A549 (cell line): ENCODE measurements at regions not wholly inside any gene's neighbourhood (a gene's known extent, or its start where the extent isn't known, plus 50 kb on each side); places are given as distances from the start of the nearest gene placed in this dataset.

Experiments
- ATAC-seq, 2 experiments: fragments of 200-7000 bp in 1 of 2; fragments of >200 bp in 1 of 2; cut with Nextera tagmentation in 1 of 2; cut with Tn5 transposase in 1 of 2; 3 replicates each; pipeline versions ENCODE4 v1.8.0 to v1.9.1; 2018 to 2020; ENCODE audit warnings: mild to moderate bottlenecking in 1 of 2, moderate library complexity in 1 of 2
- CTCF ChIA-PET: fragments of 300-600 bp; sonication (Branson Sonifier 250); formaldehyde crosslinking; extraction: SDS; loops from one replicate; lab custom pipeline; 2021; ENCODE audit warnings: antibody characterized with exemption, inconsistent platforms; lab: Yijun Ruan, JAX
- POLR2A ChIA-PET: fragments of 350-600 bp; formaldehyde crosslinking; extraction: SDS; loops from one replicate; lab custom pipeline; 2021; ENCODE audit warnings: antibody characterized with exemption, inconsistent platforms; lab: Yijun Ruan, JAX
- DNase-seq, 2 experiments: peaks; one replicate each; pipeline versions ENCODE4 v3.0.0 to v3.0.0-alpha.2; 2011 to 2016; ENCODE audit warnings: low read depth in 1 of 2, low spot score in 1 of 2
- FAIRE-seq: peaks from 2 replicates; lab custom pipeline; 2011; peaks lifted over from hg19 to GRCh38; lab: Jason Lieb, UNC
- H3K27ac ChIP-seq, 2 experiments: fragments of >200 bp; sonication (Bioruptor Twin); formaldehyde crosslinking; 3 replicates each; pipeline ENCODE4 v1.5.1; 2016 to 2017
- H3K4me1 ChIP-seq: fragments of >200 bp; sonication (Bioruptor Twin); formaldehyde crosslinking; 3 replicates; pipeline ENCODE4 v1.6.1; 2016
- H3K4me2 ChIP-seq: fragments of >200 bp; sonication (Bioruptor Twin); formaldehyde crosslinking; 3 replicates; pipeline ENCODE4 v1.6.1; 2016
- H3K4me3 ChIP-seq: fragments of >200 bp; sonication (Bioruptor Twin); formaldehyde crosslinking; 3 replicates; pipeline ENCODE4 v1.5.1; 2016
- H3K9me3 ChIP-seq: fragments of >200 bp; sonication (Bioruptor Twin); formaldehyde crosslinking; 3 replicates; pipeline ENCODE4 v1.6.1; 2016
- BHLHE40 ChIP-seq: IDR thresholded peaks from 2 replicates; pipeline ENCODE4 v1.6.1; 2012; ENCODE audit warnings: low read depth, low read length, inconsistent platforms
- CBX2 ChIP-seq: fragments of 200-600 bp; sonication (generic); IDR thresholded peaks from 2 replicates; pipeline ENCODE4 v1.6.1; 2016; ENCODE audit warnings: low read depth, mild to moderate bottlenecking, borderline replicate concordance
- CBX8 ChIP-seq: fragments of 200-600 bp; sonication (generic); IDR thresholded peaks from 2 replicates; pipeline ENCODE4 v1.6.1; 2016
- EHMT2 ChIP-seq: fragments of 200-600 bp; sonication (generic); IDR thresholded peaks from 2 replicates; pipeline ENCODE4 v1.6.1; 2016; ENCODE audit warnings: antibody characterized with exemption, low read depth, mild to moderate bottlenecking, moderate library complexity
- EP300 ChIP-seq, 2 experiments: fragments of >200 bp; sonication (Bioruptor Twin); formaldehyde crosslinking; IDR thresholded peaks; 2 replicates in 1 of 2; 3 replicates in 1 of 2; pipeline ENCODE4 v1.6.1; 2016 to 2017
- FOSL2 ChIP-seq, 2 experiments: fragments of 450-650 bp in 1 of 2; fragments of >200 bp in 1 of 2; sonication (Bioruptor Twin) in 1 of 2; formaldehyde crosslinking; IDR thresholded peaks; 2 replicates each; pipeline versions ENCODE4 v1.5.0 to v1.6.1; 2016 to 2020; ENCODE audit warnings: mild to moderate bottlenecking in 1 of 2, moderate library complexity in 1 of 2
- GATA3 ChIP-seq: IDR thresholded peaks from 2 replicates; pipeline ENCODE4 v1.6.1; 2012; ENCODE audit warnings: borderline replicate concordance
- HDAC2 ChIP-seq: fragments of 200-600 bp; sonication (generic); IDR thresholded peaks from 2 replicates; pipeline ENCODE4 v1.6.1; 2016
- HEYL ChIP-seq: fragments of 250-450 bp; sonication (Bioruptor Pico); IDR thresholded peaks from 2 replicates; pipeline ENCODE4 v1.8.0; 2021; ENCODE audit warnings: mild to moderate bottlenecking, moderate library complexity
- HOXA7 ChIP-seq: fragments of 250-450 bp; sonication (Bioruptor Pico); IDR thresholded peaks from 2 replicates; pipeline ENCODE4 v1.5.0; 2020; ENCODE audit warnings: mild to moderate bottlenecking, moderate library complexity
- HOXB13 ChIP-seq: fragments of 250-450 bp; sonication (Bioruptor Pico); IDR thresholded peaks from 2 replicates; pipeline ENCODE4 v1.5.0; 2020; ENCODE audit warnings: low read depth, mild to moderate bottlenecking, moderate library complexity
- HOXB5 ChIP-seq: fragments of 250-450 bp; sonication (Bioruptor Pico); IDR thresholded peaks from 2 replicates; pipeline ENCODE4 v1.5.0; 2020; ENCODE audit warnings: mild to moderate bottlenecking, moderate library complexity
- MAFK ChIP-seq: fragments of 450-650 bp; IDR thresholded peaks from 2 replicates; pipeline ENCODE4 v1.6.1; 2014; ENCODE audit not compliant: partially characterized antibody
- MYC ChIP-seq: IDR thresholded peaks from 2 replicates; pipeline ENCODE4 v1.6.1; 2012; ENCODE audit warnings: mild to moderate bottlenecking, inconsistent platforms, low read length, improper control_type of control experiment, borderline replicate concordance
- NFE2L2 ChIP-seq: fragments of 150-350 bp; conservative IDR thresholded peaks from 2 replicates; pipeline ENCODE4 v1.6.1; 2014; ENCODE audit warnings: low read length
- NR3C1 ChIP-seq: fragments of >200 bp; sonication (Bioruptor Twin); formaldehyde crosslinking; IDR thresholded peaks from 3 replicates; pipeline ENCODE4 v1.6.1; 2017
- POLR2A ChIP-seq: IDR thresholded peaks from 2 replicates; pipeline ENCODE4 v1.6.1; 2012; ENCODE audit warnings: mild to moderate bottlenecking, low read length
- RARB ChIP-seq: fragments of 250-450 bp; sonication (Bioruptor Pico); IDR thresholded peaks from 2 replicates; pipeline ENCODE4 v1.8.0; 2021; ENCODE audit warnings: mild to moderate bottlenecking, moderate library complexity
- RFX5 ChIP-seq: fragments of 450-650 bp; IDR thresholded peaks from 2 replicates; pipeline ENCODE4 v1.7.1; 2014; ENCODE audit warnings: antibody characterized with exemption, mild to moderate bottlenecking, moderate library complexity
- SREBF2 ChIP-seq: fragments of 450-650 bp; IDR thresholded peaks from 2 replicates; pipeline ENCODE4 v1.6.1; 2014; ENCODE audit warnings: mild to moderate bottlenecking, moderate library complexity
- TFCP2L1 ChIP-seq: fragments of 250-450 bp; sonication (Bioruptor Pico); IDR thresholded peaks from 2 replicates; pipeline ENCODE4 v1.5.0; 2021; ENCODE audit warnings: mild to moderate bottlenecking
- TP53 ChIP-seq: fragments of 250-450 bp; sonication (Bioruptor Pico); IDR thresholded peaks from 2 replicates; pipeline ENCODE4 v1.5.0; 2021; ENCODE audit warnings: mild to moderate bottlenecking, moderate library complexity
- ZC3H11A ChIP-seq: fragments of 450-650 bp; IDR thresholded peaks from 2 replicates; pipeline ENCODE4 v1.6.1; 2014; ENCODE audit warnings: antibody characterized with exemption, mild to moderate bottlenecking
- ZFP36 ChIP-seq: fragments of 450-650 bp; IDR thresholded peaks from 2 replicates; pipeline ENCODE4 v1.6.1; 2014; ENCODE audit warnings: borderline replicate concordance; ENCODE audit not compliant: partially characterized antibody
- ZNF302 ChIP-seq: fragments of 250-450 bp; sonication (Bioruptor Pico); IDR thresholded peaks from 2 replicates; pipeline ENCODE4 v1.9.0; 2021; ENCODE audit warnings: inconsistent platforms, mild to moderate bottlenecking, moderate library complexity
- WGBS: methylation state at CpG from one replicate; pipeline ENCODE4 v1.1.6; 2017; ENCODE audit errors: missing lambda C conversion rate; 5-methylcytosine and 5-hydroxymethylcytosine counted together
- TF ChIP-seq, protein P1 (sequence below): fragments of 200-600 bp; sonication (generic); IDR thresholded peaks from 2 replicates; pipeline ENCODE4 v1.6.1; 2016; ENCODE audit warnings: antibody characterized with exemption, mild to moderate bottlenecking, moderate library complexity
- TF ChIP-seq, protein P2 (sequence below): fragments of 250-450 bp; sonication (Bioruptor Pico); IDR thresholded peaks from 2 replicates; pipeline ENCODE4 v1.5.0; 2020; ENCODE audit warnings: low read depth, mild to moderate bottlenecking, moderate library complexity
- TF ChIP-seq, protein P3 (sequence below): fragments of 150-350 bp; IDR thresholded peaks from 2 replicates; pipeline ENCODE4 v1.6.1; 2014; ENCODE audit warnings: low read depth, mild to moderate bottlenecking, low read length
- TF ChIP-seq, protein P4 (sequence below): IDR thresholded peaks from 2 replicates; pipeline ENCODE4 v1.6.1; 2012; ENCODE audit warnings: low read depth, borderline replicate concordance
- TF ChIP-seq, protein P5 (sequence below): fragments of >200 bp; sonication (Bioruptor Twin); formaldehyde crosslinking; IDR thresholded peaks from 2 replicates; pipeline ENCODE4 v1.6.1; 2016

DNA sequence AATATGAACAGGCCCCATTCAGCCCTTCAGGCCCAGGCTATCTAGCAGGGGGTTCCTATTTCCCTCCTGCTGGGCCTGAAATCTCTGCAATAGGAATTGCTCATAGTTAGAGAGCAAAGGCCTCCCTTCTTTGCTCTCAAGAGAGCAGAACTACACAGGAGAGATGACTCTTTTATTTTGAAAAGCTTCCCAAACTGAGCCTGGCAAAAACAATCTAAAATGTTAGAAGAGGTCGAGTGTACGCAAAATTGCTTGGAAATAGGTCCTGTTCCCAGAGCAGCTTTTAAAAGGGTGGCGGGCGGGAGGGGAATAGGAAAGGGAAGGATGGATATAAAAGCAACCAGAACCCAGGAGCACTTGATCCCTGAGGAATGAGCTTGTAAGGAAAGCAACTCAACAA is 68.4 kb upstream of the APCDD1 start:
- Histone ChIP-seq H3K4me3 (no peak overlapping the region), H3K4me2 (no peak overlapping the region), H3K9me3 (no peaks in the 10 kb centered on the region), H3K27ac (no peak overlapping the region), H3K4me1 (no peaks in the 10 kb centered on the region)
- FAIRE-seq (no peak), ATAC-seq (no peak)
- CTCF ChIA-PET: no interaction called here
- WGBS: 71% methylated on average over 4 of the region's 4 CpGs
- TF ChIP-seq POLR2A: no peak
- TF ChIP-seq, all 56 proteins: peak for 0
- DNase-seq: no peak
- POLR2A ChIA-PET: no interaction called here

DNA sequence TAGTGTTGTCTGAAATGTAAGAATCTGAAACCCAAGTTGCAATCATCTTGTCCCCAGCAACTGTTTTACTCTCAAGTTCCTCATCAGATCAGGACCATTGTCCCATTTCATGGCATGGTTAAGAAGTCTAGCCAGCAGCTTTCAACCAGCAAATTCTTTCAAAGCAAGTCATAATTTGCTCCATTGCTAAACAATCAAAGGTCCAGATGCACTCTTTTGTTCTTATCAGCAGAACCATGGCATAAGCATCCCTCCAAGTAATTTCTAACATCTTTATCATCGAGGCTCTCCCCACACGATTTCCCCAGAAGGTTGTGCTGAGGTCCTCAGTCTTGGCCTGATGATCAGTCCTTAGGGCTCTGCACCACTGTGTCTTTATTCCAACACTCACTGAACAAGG is 67.5 kb upstream of the APCDD1 start:
- H3K4me3 ChIP-seq: no peak overlapping the region
- ChIA-PET CTCF (interaction anchor here (1.1 kb wide), 1 partner anchor 125 kb away, joined by 3 read pairs; no protein-coding TSS in a partner anchor), POLR2A (no interaction called here)
- no peak for DNase-seq
- ATAC-seq: no peak
- H3K9me3 ChIP-seq: no peaks in the 10 kb centered on the region
- FAIRE-seq: no peak
- no peaks in the 10 kb centered on the region for H3K4me1 ChIP-seq
- WGBS: 0% methylated on average over 2 of the region's 2 CpGs
- no peak overlapping the region for H3K4me2 ChIP-seq
- TF ChIP-seq TP53 (CRISPR knock-in tag): no peak
- TF ChIP-seq, protein P1, sequence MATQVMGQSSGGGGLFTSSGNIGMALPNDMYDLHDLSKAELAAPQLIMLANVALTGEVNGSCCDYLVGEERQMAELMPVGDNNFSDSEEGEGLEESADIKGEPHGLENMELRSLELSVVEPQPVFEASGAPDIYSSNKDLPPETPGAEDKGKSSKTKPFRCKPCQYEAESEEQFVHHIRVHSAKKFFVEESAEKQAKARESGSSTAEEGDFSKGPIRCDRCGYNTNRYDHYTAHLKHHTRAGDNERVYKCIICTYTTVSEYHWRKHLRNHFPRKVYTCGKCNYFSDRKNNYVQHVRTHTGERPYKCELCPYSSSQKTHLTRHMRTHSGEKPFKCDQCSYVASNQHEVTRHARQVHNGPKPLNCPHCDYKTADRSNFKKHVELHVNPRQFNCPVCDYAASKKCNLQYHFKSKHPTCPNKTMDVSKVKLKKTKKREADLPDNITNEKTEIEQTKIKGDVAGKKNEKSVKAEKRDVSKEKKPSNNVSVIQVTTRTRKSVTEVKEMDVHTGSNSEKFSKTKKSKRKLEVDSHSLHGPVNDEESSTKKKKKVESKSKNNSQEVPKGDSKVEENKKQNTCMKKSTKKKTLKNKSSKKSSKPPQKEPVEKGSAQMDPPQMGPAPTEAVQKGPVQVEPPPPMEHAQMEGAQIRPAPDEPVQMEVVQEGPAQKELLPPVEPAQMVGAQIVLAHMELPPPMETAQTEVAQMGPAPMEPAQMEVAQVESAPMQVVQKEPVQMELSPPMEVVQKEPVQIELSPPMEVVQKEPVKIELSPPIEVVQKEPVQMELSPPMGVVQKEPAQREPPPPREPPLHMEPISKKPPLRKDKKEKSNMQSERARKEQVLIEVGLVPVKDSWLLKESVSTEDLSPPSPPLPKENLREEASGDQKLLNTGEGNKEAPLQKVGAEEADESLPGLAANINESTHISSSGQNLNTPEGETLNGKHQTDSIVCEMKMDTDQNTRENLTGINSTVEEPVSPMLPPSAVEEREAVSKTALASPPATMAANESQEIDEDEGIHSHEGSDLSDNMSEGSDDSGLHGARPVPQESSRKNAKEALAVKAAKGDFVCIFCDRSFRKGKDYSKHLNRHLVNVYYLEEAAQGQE: no peak
- no peak for TF ChIP-seq FOSL2 (IDR thresholded peaks at IDR 0.05)
- no peak for TF ChIP-seq FOSL2 (CRISPR knock-in tag; IDR thresholded peaks at IDR 0.05)
- TF ChIP-seq MYC: no peak
- TF ChIP-seq GATA3: no peak
- TF ChIP-seq CBX8: no peak
- TF ChIP-seq, protein P2, sequence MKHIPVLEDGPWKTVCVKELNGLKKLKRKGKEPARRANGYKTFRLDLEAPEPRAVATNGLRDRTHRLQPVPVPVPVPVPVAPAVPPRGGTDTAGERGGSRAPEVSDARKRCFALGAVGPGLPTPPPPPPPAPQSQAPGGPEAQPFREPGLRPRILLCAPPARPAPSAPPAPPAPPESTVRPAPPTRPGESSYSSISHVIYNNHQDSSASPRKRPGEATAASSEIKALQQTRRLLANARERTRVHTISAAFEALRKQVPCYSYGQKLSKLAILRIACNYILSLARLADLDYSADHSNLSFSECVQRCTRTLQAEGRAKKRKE (CRISPR knock-in tag): no peak
- no peak for TF ChIP-seq ZFP36
- TF ChIP-seq, protein P3, sequence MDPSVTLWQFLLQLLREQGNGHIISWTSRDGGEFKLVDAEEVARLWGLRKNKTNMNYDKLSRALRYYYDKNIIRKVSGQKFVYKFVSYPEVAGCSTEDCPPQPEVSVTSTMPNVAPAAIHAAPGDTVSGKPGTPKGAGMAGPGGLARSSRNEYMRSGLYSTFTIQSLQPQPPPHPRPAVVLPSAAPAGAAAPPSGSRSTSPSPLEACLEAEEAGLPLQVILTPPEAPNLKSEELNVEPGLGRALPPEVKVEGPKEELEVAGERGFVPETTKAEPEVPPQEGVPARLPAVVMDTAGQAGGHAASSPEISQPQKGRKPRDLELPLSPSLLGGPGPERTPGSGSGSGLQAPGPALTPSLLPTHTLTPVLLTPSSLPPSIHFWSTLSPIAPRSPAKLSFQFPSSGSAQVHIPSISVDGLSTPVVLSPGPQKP: no peak
- TF ChIP-seq ZC3H11A: no peak
- no peak for TF ChIP-seq HOXA7 (CRISPR knock-in tag)
- no peak for TF ChIP-seq EHMT2
- TF ChIP-seq NR3C1: no peak
- no peak for TF ChIP-seq RARB (CRISPR knock-in tag)
- no peak for TF ChIP-seq BHLHE40
- no peak for TF ChIP-seq NFE2L2
- no peak overlapping the region for H3K27ac ChIP-seq

DNA sequence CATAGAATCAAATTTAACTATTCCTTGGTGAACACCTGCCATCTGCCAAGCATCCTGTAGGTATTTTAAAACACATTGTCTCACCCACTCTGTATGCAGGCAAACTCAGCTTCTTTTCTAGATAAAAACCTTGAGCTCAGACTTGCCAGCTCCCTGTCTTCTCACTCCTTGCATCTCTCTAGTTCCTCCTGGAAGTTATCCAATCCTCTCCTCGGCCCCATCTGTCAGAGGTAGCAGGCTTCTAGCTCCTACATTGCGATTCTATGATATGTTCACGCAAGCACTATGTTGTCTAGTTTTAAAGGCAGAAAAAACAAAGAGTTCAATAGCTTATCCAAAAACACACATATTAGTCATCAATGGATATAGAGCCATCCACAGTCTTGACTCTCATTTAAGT is 67.0 kb upstream of the APCDD1 start:
- no peaks in the 10 kb centered on the region for H3K4me1 ChIP-seq
- no peaks in the 10 kb centered on the region for H3K9me3 ChIP-seq
- H3K4me2 ChIP-seq: no peak overlapping the region
- no peak overlapping the region for H3K27ac ChIP-seq
- WGBS: 25% methylated on average over 3 of the region's 3 CpGs
- CTCF ChIA-PET: interaction anchor here (1.1 to 1.4 kb wide), 2 partner anchors 19 to 125 kb away, joined by 3 read pairs; no protein-coding TSS in a partner anchor
- POLR2A ChIA-PET: no interaction called here
- no peak overlapping the region for H3K4me3 ChIP-seq
- DNase-seq (no peak), FAIRE-seq (no peak), ATAC-seq (no peak)
- TF ChIP-seq, protein P3: no peak
- TF ChIP-seq EP300 (IDR thresholded peaks at IDR 0.05): no peak
- TF ChIP-seq HDAC2: no peak
- TF ChIP-seq ZNF302 (CRISPR knock-in tag): no peak
- TF ChIP-seq SREBF2: no peak
- no peak for TF ChIP-seq HEYL (CRISPR knock-in tag)
- no peak for TF ChIP-seq MYC
- TF ChIP-seq HOXB5 (CRISPR knock-in tag): no peak
- TF ChIP-seq, protein P4, sequence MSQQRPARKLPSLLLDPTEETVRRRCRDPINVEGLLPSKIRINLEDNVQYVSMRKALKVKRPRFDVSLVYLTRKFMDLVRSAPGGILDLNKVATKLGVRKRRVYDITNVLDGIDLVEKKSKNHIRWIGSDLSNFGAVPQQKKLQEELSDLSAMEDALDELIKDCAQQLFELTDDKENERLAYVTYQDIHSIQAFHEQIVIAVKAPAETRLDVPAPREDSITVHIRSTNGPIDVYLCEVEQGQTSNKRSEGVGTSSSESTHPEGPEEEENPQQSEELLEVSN: no peak
- TF ChIP-seq RFX5: no peak
- TF ChIP-seq, protein P5, sequence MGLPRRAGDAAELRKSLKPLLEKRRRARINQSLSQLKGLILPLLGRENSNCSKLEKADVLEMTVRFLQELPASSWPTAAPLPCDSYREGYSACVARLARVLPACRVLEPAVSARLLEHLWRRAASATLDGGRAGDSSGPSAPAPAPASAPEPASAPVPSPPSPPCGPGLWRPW: no peak
- no peak for TF ChIP-seq TFCP2L1
- TF ChIP-seq HOXB13 (CRISPR knock-in tag): no peak
- no peak for TF ChIP-seq MAFK
- TF ChIP-seq CBX2: no peak
